Panc1 (cell line): ENCODE measurements at regions not wholly inside any gene's neighbourhood (a gene's known extent, or its start where the extent isn't known, plus 50 kb on each side); places are given as distances from the start of the nearest gene placed in this dataset.

Experiments
- CTCF ChIP-seq: fragments of 450-650 bp; IDR thresholded peaks from 2 replicates; pipeline ENCODE4 v1.5.1; 2017; ENCODE audit warnings: mild to moderate bottlenecking
- REST ChIP-seq, 2 experiments: IDR thresholded peaks; 2 replicates each; pipeline ENCODE4 v1.6.1; 2011 to 2012; ENCODE audit warnings: low read depth in 2 of 2, control low read depth in 1 of 2, low read length in 1 of 2, mild to moderate bottlenecking in 1 of 2, moderate library complexity in 1 of 2; ENCODE audit not compliant: insufficient read depth in 1 of 2
- SIN3A ChIP-seq: IDR thresholded peaks from 2 replicates; pipeline ENCODE4 v1.6.1; 2012; ENCODE audit warnings: low read depth, mild to moderate bottlenecking, low read length, moderate library complexity, borderline replicate concordance; ENCODE audit not compliant: insufficient read depth

- no peak for TF ChIP-seq CTCF
- no peak for TF ChIP-seq REST (IDR thresholded peaks at IDR 0.05; ENCODE audit: insufficient read depth in 1 of 2, low read depth in 2 of 2, low read length in 1 of 2)
- no peak for TF ChIP-seq SIN3A
Observed at GRCh38 chr6:155996151-155996550, 540.5 kb upstream of the NOX3 start.
